ENCODE measurements at regions not wholly inside any gene's neighbourhood (a gene's known extent, or its start where the extent isn't known, plus 50 kb on each side); places are given as distances from the start of the nearest gene placed in this dataset.

DNA sequence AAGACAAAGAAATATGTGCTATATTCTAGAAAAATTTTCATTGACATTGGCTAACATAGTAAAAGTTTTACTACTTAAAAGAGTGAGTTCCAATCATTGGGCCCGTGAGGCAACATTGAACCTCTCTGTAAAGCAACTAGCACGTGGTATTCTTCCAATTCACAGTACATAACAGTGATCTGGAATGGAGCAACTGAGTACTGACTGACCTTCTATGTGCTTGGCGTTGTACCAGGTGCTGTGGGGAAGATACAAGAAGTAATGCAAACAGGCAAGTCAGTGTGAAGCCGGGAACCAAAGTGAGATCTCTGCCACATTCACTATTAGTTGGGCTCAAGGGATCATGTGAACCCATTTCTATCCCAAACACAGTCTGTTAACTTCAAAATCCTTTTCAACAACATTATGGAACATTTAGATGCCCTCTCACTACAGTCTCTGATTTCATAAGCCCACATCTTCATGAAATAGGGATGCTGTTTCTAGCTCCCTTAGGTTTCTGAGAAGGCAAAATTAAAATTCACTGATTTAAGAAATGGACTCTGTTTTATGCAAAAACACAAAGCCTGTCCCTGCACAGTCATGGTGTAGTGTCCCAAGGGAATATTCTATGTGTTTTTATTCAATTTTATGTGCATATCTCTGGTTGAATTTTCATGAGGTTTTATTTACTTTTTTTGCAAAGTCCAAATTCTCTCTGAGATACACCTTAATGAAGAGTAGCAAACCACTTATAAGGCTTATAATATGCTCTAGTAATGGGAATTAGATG is 61.8 kb upstream of the NCAM1 start:
- in situ Hi-C loops (cut with HindIII; ENCODE audit: low pct_ligation_motif_present, low pct_unique_long_range_greater_than_20kb, low sequenced_read_pairs): no loop called here
- DNase-seq: no peak

DNA sequence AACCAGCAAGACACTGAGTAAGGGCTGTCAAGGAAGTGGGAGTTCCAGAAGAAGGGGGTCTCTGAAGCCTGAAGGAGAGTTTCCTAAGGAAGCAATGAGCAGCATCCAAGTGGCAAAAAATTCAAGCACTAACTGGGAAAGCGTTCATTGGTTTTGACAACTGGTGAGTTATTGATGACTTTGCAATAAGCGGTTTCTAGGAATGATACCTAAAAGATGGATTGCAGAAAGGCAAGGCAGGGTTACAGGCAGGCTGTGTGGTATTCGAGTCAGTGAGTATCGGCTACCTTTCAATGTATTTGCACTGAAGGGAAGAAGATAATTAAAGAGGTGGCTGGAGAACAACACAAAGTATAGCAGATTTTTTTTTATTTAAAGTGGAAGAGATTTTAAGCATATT is 59.3 kb upstream of the NCAM1 start:
- DNase-seq: no peak
- in situ Hi-C loops (cut with HindIII; ENCODE audit: low pct_ligation_motif_present, low pct_unique_long_range_greater_than_20kb, low sequenced_read_pairs): no loop called here

DNA sequence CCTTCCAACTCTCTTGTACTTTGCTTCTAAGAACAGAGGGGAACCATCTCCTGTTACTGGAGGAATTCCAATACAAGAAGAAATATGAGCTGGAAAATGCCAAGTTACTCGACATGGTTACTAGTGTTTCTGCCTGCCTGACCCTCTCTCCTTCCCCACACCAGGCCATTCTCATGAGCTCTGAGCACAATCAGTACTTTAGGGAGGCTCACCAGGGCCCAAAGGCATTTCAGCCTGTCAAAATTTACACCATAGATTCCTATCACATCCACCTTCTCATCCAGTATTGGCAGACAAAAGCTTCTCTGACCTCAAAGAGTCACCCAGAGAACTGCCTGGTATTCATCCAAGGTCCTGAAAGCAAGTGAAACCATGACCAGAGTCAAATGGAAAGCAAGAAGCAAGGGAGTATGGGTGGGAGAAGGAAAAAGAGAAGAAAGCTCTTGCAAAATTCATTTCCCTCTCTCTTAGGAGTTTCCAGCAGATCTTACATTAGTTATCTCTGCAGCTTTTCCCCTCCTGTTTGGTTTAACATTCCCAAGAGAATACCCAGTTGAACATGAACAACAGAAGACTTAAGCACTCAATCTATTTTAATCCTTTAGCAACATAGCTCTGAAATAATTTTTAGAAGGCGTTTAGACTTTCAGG is 58.7 kb upstream of the NCAM1 start:
- in situ Hi-C loops (cut with HindIII; ENCODE audit: low pct_ligation_motif_present, low pct_unique_long_range_greater_than_20kb, low sequenced_read_pairs): no loop called here
- no peak for DNase-seq

- in situ Hi-C loops (cut with HindIII; ENCODE audit: low pct_ligation_motif_present, low pct_unique_long_range_greater_than_20kb, low sequenced_read_pairs): no loop called here
- DNase-seq: no peak
These were observed 57.9 kb upstream of the NCAM1 start for GRCh38 chr11:112903340-112903739.

- in situ Hi-C loops (cut with HindIII; ENCODE audit: low pct_ligation_motif_present, low pct_unique_long_range_greater_than_20kb, low sequenced_read_pairs): no loop called here
- DNase-seq: no peak
These were observed 50.1 kb upstream of the NCAM1 start for GRCh38 chr11:112911124-112911523.
